ENCODE measurements at regions not wholly inside any gene's neighbourhood (a gene's known extent, or its start where the extent isn't known, plus 50 kb on each side); places are given as distances from the start of the nearest gene placed in this dataset.

DNA sequence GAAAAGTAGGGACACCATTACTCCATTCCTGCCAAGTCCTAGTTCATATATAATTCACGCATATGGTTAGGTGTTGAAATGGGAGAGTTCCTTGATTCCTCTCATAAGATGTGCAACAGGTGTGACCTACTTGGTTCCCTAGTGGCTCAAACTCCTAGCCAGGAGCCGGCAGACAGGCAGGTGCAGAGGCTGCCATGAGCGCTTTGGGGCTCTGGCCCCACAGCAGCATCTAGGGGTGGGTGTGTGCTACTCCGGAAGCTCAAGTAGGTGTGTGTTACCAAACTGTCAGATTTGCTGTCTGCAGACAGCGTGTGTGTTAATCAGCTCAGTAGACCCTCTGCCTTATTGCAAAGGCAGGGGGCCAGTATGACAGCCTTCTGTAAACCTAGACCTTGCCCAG lies 1652.4 kb upstream of the ACO1 start:
- no peak for DNase-seq
- Histone ChIP-seq H3K27me3 (ENCODE audit: control insufficient read depth, insufficient read depth, low read length) (no peaks in the 10 kb centered on the region), H3K27ac (ENCODE audit: low read length) (no peak overlapping the region), H3K4me1 (ENCODE audit: control insufficient read depth, insufficient read depth, low read length) (no peaks in the 10 kb centered on the region), H3K36me3 (ENCODE audit: control insufficient read depth, insufficient read depth, low read length) (no peaks in the 10 kb centered on the region), H3K4me3 (ENCODE audit: low read length) (no peak overlapping the region), H3K9me3 (ENCODE audit: control insufficient read depth, insufficient read depth, low read length) (no peaks in the 10 kb centered on the region)
- intact Hi-C loops (cut with micrococcal nuclease) = no loop called here
- Mint-ChIP-seq H3K27ac (no peak overlapping the region), H3K36me3 (no peaks in the 10 kb centered on the region), H3K27me3 (ENCODE audit: low read depth in 2 of 2) (no peaks in the 10 kb centered on the region), H3K4me1 (no peaks in the 10 kb centered on the region), H3K4me3 (no peak overlapping the region), H3K9me3 (peaks cover 3 to 7% of the 10 kb centered on the region in 2 donors)
- ATAC-seq = no peak
- TF ChIP-seq, protein P1, sequence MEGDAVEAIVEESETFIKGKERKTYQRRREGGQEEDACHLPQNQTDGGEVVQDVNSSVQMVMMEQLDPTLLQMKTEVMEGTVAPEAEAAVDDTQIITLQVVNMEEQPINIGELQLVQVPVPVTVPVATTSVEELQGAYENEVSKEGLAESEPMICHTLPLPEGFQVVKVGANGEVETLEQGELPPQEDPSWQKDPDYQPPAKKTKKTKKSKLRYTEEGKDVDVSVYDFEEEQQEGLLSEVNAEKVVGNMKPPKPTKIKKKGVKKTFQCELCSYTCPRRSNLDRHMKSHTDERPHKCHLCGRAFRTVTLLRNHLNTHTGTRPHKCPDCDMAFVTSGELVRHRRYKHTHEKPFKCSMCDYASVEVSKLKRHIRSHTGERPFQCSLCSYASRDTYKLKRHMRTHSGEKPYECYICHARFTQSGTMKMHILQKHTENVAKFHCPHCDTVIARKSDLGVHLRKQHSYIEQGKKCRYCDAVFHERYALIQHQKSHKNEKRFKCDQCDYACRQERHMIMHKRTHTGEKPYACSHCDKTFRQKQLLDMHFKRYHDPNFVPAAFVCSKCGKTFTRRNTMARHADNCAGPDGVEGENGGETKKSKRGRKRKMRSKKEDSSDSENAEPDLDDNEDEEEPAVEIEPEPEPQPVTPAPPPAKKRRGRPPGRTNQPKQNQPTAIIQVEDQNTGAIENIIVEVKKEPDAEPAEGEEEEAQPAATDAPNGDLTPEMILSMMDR (IDR thresholded peaks at IDR 0.05) = no peak
- 91% methylated on average over 5 of the region's 5 CpGs for WGBS (ENCODE audit: insufficient coverage)

DNA sequence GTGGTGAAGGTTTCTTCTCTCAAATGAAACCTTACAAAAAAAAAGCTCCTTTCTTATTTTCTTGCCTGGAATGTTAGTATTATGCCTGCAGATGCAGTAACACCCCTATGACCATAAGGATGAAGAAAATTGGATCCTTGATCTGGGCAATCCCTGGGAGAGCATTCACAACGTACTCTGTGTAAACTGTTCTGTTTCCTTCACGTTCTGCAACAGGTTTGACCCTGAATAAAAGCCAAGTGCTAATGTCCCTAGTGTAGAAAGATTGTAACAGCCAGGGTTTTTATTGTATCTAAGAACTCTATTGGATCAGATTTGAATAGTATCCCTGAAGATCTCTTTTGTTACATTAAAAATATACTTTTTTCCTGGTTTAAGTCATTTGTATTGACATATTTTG lies 1639.6 kb upstream of the ACO1 start:
- no peak for DNase-seq
- 68% methylated on average over 2 of the region's 2 CpGs for WGBS (ENCODE audit: insufficient coverage)
- peaks cover 9% of the 10 kb centered on the region for H3K36me3 Mint-ChIP-seq

DNA sequence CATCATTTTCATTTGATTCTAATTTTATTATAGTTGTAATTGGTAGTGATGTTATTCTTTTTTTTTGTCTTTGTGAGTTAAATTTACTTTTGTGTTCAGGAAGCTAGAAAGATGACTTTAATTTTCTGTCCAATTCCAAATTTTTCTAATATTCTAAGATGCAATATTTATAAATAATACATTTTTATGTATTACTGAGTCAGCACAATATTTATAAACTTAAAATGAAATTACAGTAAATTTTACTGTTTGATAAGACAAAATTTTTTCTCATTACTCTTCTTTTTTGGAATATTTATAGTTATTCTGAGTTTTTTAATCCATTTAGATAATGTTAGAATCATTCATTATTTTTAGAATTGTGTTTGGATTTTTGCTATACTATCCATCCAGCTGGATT lies 1637.9 kb upstream of the ACO1 start:
- H3K4me3 Mint-ChIP-seq = no peak overlapping the region
- Histone ChIP-seq H3K36me3 (ENCODE audit: control insufficient read depth, insufficient read depth, low read length) (no peaks in the 10 kb centered on the region), H3K27ac (ENCODE audit: low read length) (no peak overlapping the region), H3K4me1 (ENCODE audit: control insufficient read depth, insufficient read depth, low read length) (no peaks in the 10 kb centered on the region), H3K27me3 (ENCODE audit: control insufficient read depth, insufficient read depth, low read length) (no peaks in the 10 kb centered on the region), H3K9me3 (ENCODE audit: control insufficient read depth, insufficient read depth, low read length) (no peaks in the 10 kb centered on the region), H3K4me3 (ENCODE audit: low read length) (no peak overlapping the region)
- peaks cover 4 to 13% of the 10 kb centered on the region in 2 donors for H3K9me3 Mint-ChIP-seq
- TF ChIP-seq, protein P1 (IDR thresholded peaks at IDR 0.05) = no peak
- no peaks in the 10 kb centered on the region for H3K27me3 Mint-ChIP-seq (ENCODE audit: low read depth in 2 of 2)
- peaks cover 9% of the 10 kb centered on the region for H3K36me3 Mint-ChIP-seq
- no peak overlapping the region for H3K27ac Mint-ChIP-seq
- intact Hi-C loops (cut with micrococcal nuclease) = no loop called here
- no peak for ATAC-seq
- H3K4me1 Mint-ChIP-seq = no peaks in the 10 kb centered on the region
- DNase-seq = no peak

More for the DNA sequence above, 1639.6 kb upstream of the ACO1 start:
- Mint-ChIP-seq H3K27ac (no peak overlapping the region), H3K4me1 (no peaks in the 10 kb centered on the region), H3K4me3 (no peak overlapping the region), H3K27me3 (ENCODE audit: low read depth in 2 of 2) (no peaks in the 10 kb centered on the region), H3K9me3 (peaks cover 2 to 16% of the 10 kb centered on the region in 2 donors)
- H3K4me1 ChIP-seq (ENCODE audit: control insufficient read depth, insufficient read depth, low read length) = no peaks in the 10 kb centered on the region
- intact Hi-C loops (cut with micrococcal nuclease) = no loop called here
- no peaks in the 10 kb centered on the region for H3K27me3 ChIP-seq (ENCODE audit: control insufficient read depth, insufficient read depth, low read length)
- no peak overlapping the region for H3K27ac ChIP-seq (ENCODE audit: low read length)
- no peaks in the 10 kb centered on the region for H3K9me3 ChIP-seq (ENCODE audit: control insufficient read depth, insufficient read depth, low read length)
- no peak for ATAC-seq
- no peaks in the 10 kb centered on the region for H3K36me3 ChIP-seq (ENCODE audit: control insufficient read depth, insufficient read depth, low read length)
- TF ChIP-seq, protein P1 (IDR thresholded peaks at IDR 0.05) = no peak
- H3K4me3 ChIP-seq (ENCODE audit: low read length) = no peak overlapping the region

DNA sequence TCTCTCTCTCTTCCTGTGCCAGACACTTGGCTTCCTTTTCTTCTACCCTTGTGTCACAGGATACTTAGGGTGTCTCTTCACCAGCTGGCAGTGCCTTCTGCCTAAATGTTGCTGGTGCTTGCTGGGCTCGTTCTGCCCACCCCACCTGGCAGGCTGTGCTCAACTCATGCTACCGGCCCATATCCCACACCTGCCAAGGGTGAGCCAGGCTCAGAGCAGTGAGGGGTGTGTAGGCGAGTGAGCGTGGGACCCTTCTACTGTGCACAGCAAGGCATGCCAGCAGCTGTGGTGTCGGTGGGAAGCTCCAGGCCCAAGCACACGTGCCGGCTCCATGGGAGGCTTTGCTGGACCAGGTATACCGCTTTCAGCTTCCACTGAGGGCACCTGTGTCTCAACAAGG lies 1626.7 kb upstream of the ACO1 start:
- intact Hi-C loops (cut with micrococcal nuclease) = no loop called here
- 84% methylated on average over 8 of the region's 8 CpGs for WGBS (ENCODE audit: insufficient coverage)
- no peak overlapping the region for H3K27ac Mint-ChIP-seq
- no peaks in the 10 kb centered on the region for H3K4me1 Mint-ChIP-seq
- peaks cover 8 to 11% of the 10 kb centered on the region in 2 donors for H3K9me3 Mint-ChIP-seq
- no peaks in the 10 kb centered on the region for H3K4me1 ChIP-seq (ENCODE audit: control insufficient read depth, insufficient read depth, low read length)
- H3K27me3 ChIP-seq (ENCODE audit: control insufficient read depth, insufficient read depth, low read length) = no peaks in the 10 kb centered on the region
- H3K36me3 Mint-ChIP-seq = no peaks in the 10 kb centered on the region
- H3K4me3 ChIP-seq (ENCODE audit: low read length) = no peak overlapping the region
- no peaks in the 10 kb centered on the region for H3K36me3 ChIP-seq (ENCODE audit: control insufficient read depth, insufficient read depth, low read length)
- no peak overlapping the region for H3K27ac ChIP-seq (ENCODE audit: low read length)
- ATAC-seq = no peak
- no peak for DNase-seq
- TF ChIP-seq, protein P1 (IDR thresholded peaks at IDR 0.05) = no peak
- H3K4me3 Mint-ChIP-seq = no peak overlapping the region
- H3K27me3 Mint-ChIP-seq (ENCODE audit: low read depth in 2 of 2) = no peaks in the 10 kb centered on the region
- no peaks in the 10 kb centered on the region for H3K9me3 ChIP-seq (ENCODE audit: control insufficient read depth, insufficient read depth, low read length)
